ENCODE measurements at regions not wholly inside any gene's neighbourhood (a gene's known extent, or its start where the extent isn't known, plus 50 kb on each side); places are given as distances from the start of the nearest gene placed in this dataset.

DNA sequence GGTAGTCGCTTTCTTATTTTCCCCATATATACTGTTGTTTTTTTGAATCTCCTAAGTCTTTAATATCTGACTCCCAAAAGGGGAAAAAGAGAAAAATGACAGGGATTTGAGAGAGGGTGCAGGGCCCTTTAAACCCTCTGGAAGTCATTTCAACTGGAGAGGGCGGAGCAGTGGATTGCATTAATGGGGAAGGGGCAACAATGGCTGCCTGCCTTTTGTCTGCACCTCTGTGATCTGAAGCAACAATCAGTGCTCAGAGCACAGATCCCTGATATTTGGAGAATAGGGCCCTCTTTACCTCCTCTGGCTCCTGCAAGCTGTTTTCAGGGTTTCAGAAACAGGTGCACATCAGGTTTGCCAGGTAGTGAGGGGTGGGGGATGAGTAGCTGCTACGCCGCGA is 1458.3 kb upstream of the TENM3 start:
- DNase-seq (ENCODE audit: low read depth, low spot score) = no peak

- no peak for DNase-seq (ENCODE audit: low read depth, low spot score)
Observed at GRCh38 chr4:180788729-180789128, 1454.5 kb upstream of the TENM3 start.

- DNase-seq (ENCODE audit: low read depth, low spot score) = no peak
Observed at GRCh38 chr4:180789929-180790328, 1453.3 kb upstream of the TENM3 start.

GRCh38 chr4:180790471-180790870 is 1452.7 kb upstream of the TENM3 start:
- DNase-seq (ENCODE audit: low read depth, low spot score) = no peak

GRCh38 chr4:180792541-180792940 is 1450.7 kb upstream of the TENM3 start:
- DNase-seq (ENCODE audit: low read depth, low spot score) = no peak

- no peak for DNase-seq (ENCODE audit: low read depth, low spot score)
Observed at GRCh38 chr4:180794333-180794732, 1448.9 kb upstream of the TENM3 start.

GRCh38 chr4:180798036-180798577 is 1445.1 kb upstream of the TENM3 start:
- DNase-seq (ENCODE audit: low read depth, low spot score) = no peak

- DNase-seq (ENCODE audit: low read depth, low spot score) = no peak
Observed at GRCh38 chr4:180799798-180800197, 1443.4 kb upstream of the TENM3 start.

GRCh38 chr4:180805101-180805500 is 1438.1 kb upstream of the TENM3 start:
- DNase-seq (ENCODE audit: low read depth, low spot score) = no peak

- DNase-seq (ENCODE audit: low read depth, low spot score) = no peak
Observed at GRCh38 chr4:180808862-180809261, 1434.3 kb upstream of the TENM3 start.

DNA sequence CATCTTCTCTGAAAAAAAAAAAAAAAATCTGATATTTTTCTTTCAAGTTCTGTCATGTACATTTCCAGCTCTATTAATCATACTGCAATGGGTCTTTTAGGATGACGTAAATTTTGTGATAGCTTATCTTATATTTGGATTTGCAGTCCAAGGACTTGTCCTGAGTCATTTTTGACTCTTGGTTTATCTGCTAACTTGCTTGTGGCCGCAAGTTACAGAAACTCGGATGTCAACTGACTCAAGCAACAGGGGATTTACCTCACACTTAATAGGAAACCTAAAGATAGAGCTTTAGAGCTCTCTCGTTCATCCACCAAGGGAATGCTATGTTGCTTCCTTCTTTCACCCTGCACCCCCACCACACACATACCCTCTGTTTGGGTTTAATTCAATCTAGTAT is 1433.8 kb upstream of the TENM3 start:
- no peak for DNase-seq (ENCODE audit: low read depth, low spot score)

DNA sequence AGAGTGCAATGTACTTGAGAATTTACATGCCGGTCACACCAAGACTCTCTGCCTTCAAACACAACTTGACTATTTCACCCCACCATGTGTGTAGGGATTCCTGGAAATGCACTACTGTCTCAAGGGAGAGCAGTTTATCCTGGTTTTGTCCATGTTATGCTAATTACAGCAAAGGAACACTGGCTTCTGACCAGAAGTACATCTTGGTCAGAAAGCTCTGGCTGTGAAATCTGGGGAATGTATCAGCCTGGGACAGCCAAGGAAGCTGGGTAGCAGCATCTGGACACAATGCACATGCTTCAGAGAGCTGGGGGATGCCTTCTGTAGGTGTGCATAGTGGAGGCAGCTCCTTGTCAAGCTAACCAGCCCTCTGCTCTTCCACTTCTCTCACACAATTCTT is 1432.6 kb upstream of the TENM3 start:
- no peak for DNase-seq (ENCODE audit: low read depth, low spot score)

- no peak for DNase-seq (ENCODE audit: low read depth, low spot score)
Observed at GRCh38 chr4:180811556-180811955, 1431.6 kb upstream of the TENM3 start.

- no peak for DNase-seq (ENCODE audit: low read depth, low spot score)
Observed at GRCh38 chr4:180812783-180813182, 1430.4 kb upstream of the TENM3 start.

- DNase-seq (ENCODE audit: low read depth, low spot score) = no peak
Observed at GRCh38 chr4:180814875-180815417, 1428.3 kb upstream of the TENM3 start.

GRCh38 chr4:180817529-180817928 is 1425.7 kb upstream of the TENM3 start:
- no peak for DNase-seq (ENCODE audit: low read depth, low spot score)

DNA sequence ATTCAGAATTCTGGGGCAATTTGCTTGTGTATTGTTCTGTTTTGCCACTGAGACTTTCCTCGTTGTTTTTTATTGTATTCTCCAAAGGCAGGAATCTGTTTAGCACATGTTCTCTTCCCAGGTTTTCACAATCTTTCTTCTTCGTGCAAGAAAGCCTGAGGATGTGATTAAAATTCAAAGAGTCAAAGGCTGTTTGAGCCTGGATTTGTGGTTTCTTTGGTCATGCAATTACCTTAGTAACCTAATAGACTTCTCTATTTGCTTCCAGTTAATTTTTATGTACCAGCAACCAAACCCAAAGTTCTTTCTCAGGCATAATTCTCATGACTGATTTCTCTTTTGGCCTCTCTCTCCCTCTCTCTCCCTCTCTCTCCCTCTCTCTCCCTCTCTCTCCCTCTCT is 1420.1 kb upstream of the TENM3 start:
- DNase-seq (ENCODE audit: low read depth, low spot score) = no peak

- peak; percentile 5 for DNase-seq (ENCODE audit: low read depth, low spot score)
Observed at GRCh38 chr4:180827232-180828009, 1415.8 kb upstream of the TENM3 start.

GRCh38 chr4:180828455-180829018 is 1414.7 kb upstream of the TENM3 start:
- peak; percentile 21 for DNase-seq (ENCODE audit: low read depth, low spot score)

GRCh38 chr4:180832073-180832472 is 1411.1 kb upstream of the TENM3 start:
- no peak for DNase-seq (ENCODE audit: low read depth, low spot score)

DNA sequence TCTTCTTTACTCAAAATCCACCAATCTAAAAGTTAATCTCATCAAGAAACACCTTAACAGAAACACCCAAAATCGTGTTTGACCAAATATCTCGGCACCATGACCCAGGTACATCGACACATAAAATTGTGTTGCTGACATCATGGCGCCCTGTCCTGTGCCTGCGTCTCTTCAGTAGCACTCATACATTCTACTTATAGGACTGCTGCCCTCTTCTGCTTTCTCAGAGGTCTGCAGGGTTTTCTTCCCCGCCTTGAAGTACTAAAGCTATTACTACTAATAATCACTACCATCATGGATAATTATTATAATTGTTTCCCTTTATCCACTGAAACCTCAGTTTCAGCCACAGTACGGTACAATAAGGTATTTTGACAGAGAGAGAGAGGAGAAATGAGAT is 1403.1 kb upstream of the TENM3 start:
- DNase-seq (ENCODE audit: low read depth, low spot score) = no peak

- no peak for DNase-seq (ENCODE audit: low read depth, low spot score)
Observed at GRCh38 chr4:180850318-180850940, 1392.8 kb upstream of the TENM3 start.

DNA sequence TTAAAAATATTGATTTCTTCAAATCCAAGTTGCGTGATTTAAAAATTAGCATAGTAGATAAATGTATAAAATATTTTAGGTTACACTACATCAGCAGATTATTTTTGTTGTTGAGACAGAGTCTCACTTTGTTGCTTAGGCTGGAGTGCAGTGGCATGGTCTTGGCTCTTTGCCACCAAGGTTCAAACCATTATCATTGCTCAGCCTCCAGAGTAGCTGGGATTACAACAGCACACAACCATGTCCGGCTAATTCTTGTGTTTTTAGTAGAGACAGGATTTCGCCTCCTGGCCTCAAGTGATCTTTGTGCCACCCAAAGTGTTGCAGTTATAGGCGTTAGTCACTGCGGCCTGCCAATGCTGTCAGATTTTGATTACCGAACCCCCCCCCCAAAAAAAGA is 1390.5 kb upstream of the TENM3 start:
- no peak for DNase-seq (ENCODE audit: low read depth, low spot score)
